ENCODE measurements at regions not wholly inside any gene's neighbourhood (a gene's known extent, or its start where the extent isn't known, plus 50 kb on each side); places are given as distances from the start of the nearest gene placed in this dataset.

GRCh38 chr7:1369916-1370657 lies 89.2 kb downstream of the MICALL2 start:
- Histone ChIP-seq H3K4me3 (ENCODE audit: low read depth, low read length) (no peak overlapping the region), H3K27ac (ENCODE audit: extremely low read depth, low read depth, low read length) (no peak overlapping the region), H3K36me3 (ENCODE audit: control insufficient read depth in 2 of 2, insufficient read depth in 1 of 2, low read length in 2 of 2) (no peaks in the 10 kb centered on the region), H3K9me3 (ENCODE audit: control insufficient read depth, insufficient read depth, low read depth, low read length) (no peaks in the 10 kb centered on the region), H3K4me1 (ENCODE audit: control insufficient read depth, insufficient read depth, low read length) (peaks cover 5% of the 10 kb centered on the region; the same call in 1 of the 2 replicates)
- POLR2A ChIA-PET = no interaction called here
- TF ChIP-seq, protein P1, sequence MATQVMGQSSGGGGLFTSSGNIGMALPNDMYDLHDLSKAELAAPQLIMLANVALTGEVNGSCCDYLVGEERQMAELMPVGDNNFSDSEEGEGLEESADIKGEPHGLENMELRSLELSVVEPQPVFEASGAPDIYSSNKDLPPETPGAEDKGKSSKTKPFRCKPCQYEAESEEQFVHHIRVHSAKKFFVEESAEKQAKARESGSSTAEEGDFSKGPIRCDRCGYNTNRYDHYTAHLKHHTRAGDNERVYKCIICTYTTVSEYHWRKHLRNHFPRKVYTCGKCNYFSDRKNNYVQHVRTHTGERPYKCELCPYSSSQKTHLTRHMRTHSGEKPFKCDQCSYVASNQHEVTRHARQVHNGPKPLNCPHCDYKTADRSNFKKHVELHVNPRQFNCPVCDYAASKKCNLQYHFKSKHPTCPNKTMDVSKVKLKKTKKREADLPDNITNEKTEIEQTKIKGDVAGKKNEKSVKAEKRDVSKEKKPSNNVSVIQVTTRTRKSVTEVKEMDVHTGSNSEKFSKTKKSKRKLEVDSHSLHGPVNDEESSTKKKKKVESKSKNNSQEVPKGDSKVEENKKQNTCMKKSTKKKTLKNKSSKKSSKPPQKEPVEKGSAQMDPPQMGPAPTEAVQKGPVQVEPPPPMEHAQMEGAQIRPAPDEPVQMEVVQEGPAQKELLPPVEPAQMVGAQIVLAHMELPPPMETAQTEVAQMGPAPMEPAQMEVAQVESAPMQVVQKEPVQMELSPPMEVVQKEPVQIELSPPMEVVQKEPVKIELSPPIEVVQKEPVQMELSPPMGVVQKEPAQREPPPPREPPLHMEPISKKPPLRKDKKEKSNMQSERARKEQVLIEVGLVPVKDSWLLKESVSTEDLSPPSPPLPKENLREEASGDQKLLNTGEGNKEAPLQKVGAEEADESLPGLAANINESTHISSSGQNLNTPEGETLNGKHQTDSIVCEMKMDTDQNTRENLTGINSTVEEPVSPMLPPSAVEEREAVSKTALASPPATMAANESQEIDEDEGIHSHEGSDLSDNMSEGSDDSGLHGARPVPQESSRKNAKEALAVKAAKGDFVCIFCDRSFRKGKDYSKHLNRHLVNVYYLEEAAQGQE (tag by site-specific recombination; IDR thresholded peaks at IDR 0.05) = peak; percentile 61; the same call in 1 of the 2 replicates
- TF ChIP-seq TCF7L2 (IDR thresholded peaks at IDR 0.05; ENCODE audit: borderline replicate concordance, low read depth, low read length) = no peak
- peak; percentile 54; the same call in 1 of the 2 replicates for TF ChIP-seq HIC1 (tag by site-specific recombination; IDR thresholded peaks at IDR 0.05)
- no peak for TF ChIP-seq ZNF114 (tag by site-specific recombination; IDR thresholded peaks at IDR 0.05)
- peak; percentile 32; the same call in 1 of the 2 replicates for TF ChIP-seq ZFHX2 (tag by site-specific recombination; conservative IDR thresholded peaks at IDR 0.05)
- CTCF ChIA-PET = interaction anchor here (0.5 to 1.0 kb wide), 3 partner anchors 43 to 614 kb away, joined by 3 to 4 read pairs (median 3); no protein-coding TSS in a partner anchor

DNA sequence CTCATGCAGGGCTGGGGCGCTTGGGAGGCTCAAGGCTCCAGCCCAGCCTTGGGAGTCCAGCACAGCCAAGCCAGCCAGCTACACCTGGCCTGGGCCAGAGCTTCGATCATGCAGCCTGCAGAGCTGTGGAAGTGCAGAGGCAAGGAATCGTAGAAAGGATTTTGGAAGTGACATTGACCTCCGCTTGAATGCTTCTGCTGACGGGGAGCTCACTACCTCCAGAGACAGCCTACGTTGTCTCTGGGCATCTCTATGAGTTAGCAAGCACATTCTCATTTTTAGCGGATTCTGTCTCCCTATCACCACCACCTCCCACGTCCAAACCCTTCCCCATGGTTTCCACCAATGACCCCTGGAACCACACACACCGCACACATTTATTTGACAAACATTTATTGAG lies 88.5 kb downstream of the MICALL2 start:
- no peaks in the 10 kb centered on the region for H3K9me3 ChIP-seq (ENCODE audit: control insufficient read depth, insufficient read depth, low read depth, low read length)
- CTCF ChIA-PET = interaction anchor here (0.5 to 0.7 kb wide), 3 partner anchors 193 to 979 kb away, joined by 3 to 4 read pairs (median 3); no protein-coding TSS in a partner anchor
- H3K4me3 ChIP-seq (ENCODE audit: low read depth, low read length) = no peak overlapping the region
- POLR2A ChIA-PET = no interaction called here
- H3K4me1 ChIP-seq (ENCODE audit: control insufficient read depth, insufficient read depth, low read length) = peaks cover 5% of the 10 kb centered on the region; the same call in 1 of the 2 replicates
- no peaks in the 10 kb centered on the region for H3K36me3 ChIP-seq (ENCODE audit: control insufficient read depth in 2 of 2, insufficient read depth in 1 of 2, low read length in 2 of 2)
- TF ChIP-seq ZNF530 (tag by site-specific recombination; IDR thresholded peaks at IDR 0.05; ENCODE audit: low read depth) (no peak), ZNF610 (tag by site-specific recombination; IDR thresholded peaks at IDR 0.05; ENCODE audit: borderline replicate concordance) (no peak), TRIM28 (IDR thresholded peaks at IDR 0.05; ENCODE audit: borderline replicate concordance, low read length) (no peak), ZNF544 (tag by site-specific recombination; IDR thresholded peaks at IDR 0.05) (no peak), ZNF169 (tag by site-specific recombination; IDR thresholded peaks at IDR 0.05) (no peak), ZNF18 (tag by site-specific recombination; IDR thresholded peaks at IDR 0.05) (no peak), ZNF580 (tag by site-specific recombination; IDR thresholded peaks at IDR 0.05) (0 out of 2 replicates have a peak, but pooled peaks have one; percentile 44), MYNN (tag by site-specific recombination; IDR thresholded peaks at IDR 0.05; ENCODE audit: borderline replicate concordance) (no peak)
- H3K27ac ChIP-seq (ENCODE audit: extremely low read depth, low read depth, low read length) = no peak overlapping the region

Data from HEK293 (cell line).